Erythroblast (primary cell): ENCODE measurements at regions not wholly inside any gene's neighbourhood (a gene's known extent, or its start where the extent isn't known, plus 50 kb on each side); places are given as distances from the start of the nearest gene placed in this dataset.

ENCODE experiments used
- GATA1 ChIP-seq: IDR thresholded peaks from 2 replicates; pipeline ENCODE4 v1.6.1; 2011; ENCODE audit warnings: low read depth, mild to moderate bottlenecking, control low read depth, low read length, moderate library complexity
- POLR2A ChIP-seq: IDR thresholded peaks from 2 replicates; pipeline ENCODE4 v1.6.1; 2011; ENCODE audit warnings: mild to moderate bottlenecking, low read length

DNA sequence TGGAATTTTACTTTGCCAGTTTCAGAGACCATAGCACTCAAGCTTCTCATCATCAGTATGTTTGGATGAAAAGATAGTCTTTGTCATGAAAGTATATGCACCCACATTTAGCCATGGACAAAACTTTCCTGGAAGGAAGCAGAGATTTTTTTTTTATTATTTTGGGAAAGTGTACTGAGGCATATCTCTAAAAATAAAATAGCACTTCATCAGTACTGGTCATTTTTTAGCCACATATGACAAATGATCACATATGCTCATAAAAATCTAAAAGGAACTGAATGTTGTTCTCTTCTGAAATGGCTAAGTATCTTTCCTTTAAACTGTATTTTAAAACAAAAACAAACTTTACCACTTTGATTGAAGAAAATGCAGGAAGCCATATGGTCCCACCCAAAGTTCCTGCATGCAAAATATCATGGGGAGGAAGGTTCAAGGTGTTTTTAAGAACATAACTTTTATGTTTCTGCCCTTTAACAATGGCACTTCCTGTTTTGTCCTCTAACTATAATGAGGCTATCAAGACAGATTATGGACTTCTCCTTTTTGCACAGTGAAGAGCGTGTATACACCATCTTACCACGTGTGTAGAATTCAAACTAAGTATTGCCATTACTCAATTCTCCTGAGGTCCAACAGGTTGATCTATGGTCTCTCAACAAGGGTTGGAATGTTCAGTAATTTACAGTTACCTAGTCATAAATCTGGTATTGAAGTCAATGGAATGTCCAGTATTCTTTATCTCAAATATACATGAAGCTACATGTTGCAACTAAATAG lies 77.1 kb upstream of the SLC39A10 start:
- TF ChIP-seq POLR2A: no peak
- TF ChIP-seq GATA1: no peak
